GM12875 (cell line): ENCODE measurements at regions not wholly inside any gene's neighbourhood (a gene's known extent, or its start where the extent isn't known, plus 50 kb on each side); places are given as distances from the start of the nearest gene placed in this dataset.

Experiments
- H3K4me3 ChIP-seq: one replicate; pipeline ENCODE4 v1.5.1; 2011; ENCODE audit warnings: low read depth, low read length, control low read depth
- TF ChIP-seq, protein P1 (sequence below): IDR thresholded peaks from 2 replicates; pipeline ENCODE4 v1.5.1; 2011; ENCODE audit warnings: low read depth, mild to moderate bottlenecking, control low read depth, inconsistent platforms, low read length, moderate library complexity, borderline replicate concordance; ENCODE audit not compliant: insufficient read depth

DNA sequence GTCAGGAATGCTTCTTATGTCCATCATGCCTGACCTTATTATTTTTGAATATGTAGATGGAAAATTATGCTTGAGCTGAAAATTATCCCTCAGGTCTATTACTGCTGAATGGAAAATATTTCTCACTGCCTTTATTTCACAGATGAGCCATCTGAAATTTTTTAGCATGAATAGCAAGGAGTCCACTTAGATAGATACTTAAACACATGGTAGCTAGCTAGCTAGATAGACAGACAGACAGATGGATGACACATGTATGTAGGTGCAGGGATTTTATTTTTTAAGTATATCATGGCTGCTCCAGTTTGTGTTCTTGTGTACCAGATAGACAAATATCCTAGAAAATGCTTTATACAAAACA, 645.0 kb downstream of the MMUT start:
- TF ChIP-seq, protein P1, sequence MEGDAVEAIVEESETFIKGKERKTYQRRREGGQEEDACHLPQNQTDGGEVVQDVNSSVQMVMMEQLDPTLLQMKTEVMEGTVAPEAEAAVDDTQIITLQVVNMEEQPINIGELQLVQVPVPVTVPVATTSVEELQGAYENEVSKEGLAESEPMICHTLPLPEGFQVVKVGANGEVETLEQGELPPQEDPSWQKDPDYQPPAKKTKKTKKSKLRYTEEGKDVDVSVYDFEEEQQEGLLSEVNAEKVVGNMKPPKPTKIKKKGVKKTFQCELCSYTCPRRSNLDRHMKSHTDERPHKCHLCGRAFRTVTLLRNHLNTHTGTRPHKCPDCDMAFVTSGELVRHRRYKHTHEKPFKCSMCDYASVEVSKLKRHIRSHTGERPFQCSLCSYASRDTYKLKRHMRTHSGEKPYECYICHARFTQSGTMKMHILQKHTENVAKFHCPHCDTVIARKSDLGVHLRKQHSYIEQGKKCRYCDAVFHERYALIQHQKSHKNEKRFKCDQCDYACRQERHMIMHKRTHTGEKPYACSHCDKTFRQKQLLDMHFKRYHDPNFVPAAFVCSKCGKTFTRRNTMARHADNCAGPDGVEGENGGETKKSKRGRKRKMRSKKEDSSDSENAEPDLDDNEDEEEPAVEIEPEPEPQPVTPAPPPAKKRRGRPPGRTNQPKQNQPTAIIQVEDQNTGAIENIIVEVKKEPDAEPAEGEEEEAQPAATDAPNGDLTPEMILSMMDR: no peak
- H3K4me3 ChIP-seq: no peak overlapping the region

DNA sequence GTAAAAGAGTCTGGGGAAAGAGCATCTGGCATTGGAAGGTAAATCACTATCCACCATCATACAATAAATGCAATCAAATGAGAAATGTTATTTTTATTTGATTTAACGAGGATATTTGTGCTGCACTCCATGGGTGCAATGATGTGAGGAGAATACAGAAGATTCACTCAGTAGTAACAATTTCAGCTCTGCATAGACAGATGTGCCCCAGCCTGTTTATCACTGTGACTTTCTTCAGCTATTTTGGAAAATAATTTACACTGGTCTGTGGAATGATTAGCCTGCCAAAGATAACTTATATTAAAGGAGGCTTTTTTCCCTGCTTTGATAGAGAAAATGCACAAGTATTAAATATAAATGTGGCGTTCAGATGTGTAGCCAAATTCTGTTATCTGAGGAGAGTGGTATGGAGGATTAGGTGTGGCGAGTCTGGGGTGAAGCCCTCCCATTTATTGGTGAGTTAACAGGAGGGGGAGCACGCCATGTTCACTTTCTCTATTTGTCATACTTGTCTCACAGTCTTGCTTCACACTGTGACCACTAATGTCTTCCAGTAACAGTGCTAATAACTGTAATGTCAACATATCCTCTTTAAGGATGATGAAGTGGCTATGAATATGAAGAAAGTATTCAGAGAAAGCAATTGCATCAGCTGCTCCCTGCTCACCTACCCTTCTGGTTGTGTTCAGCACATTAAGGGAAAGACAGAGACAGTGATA, 645.6 kb downstream of the MMUT start:
- TF ChIP-seq, protein P1: no peak
- no peak overlapping the region for H3K4me3 ChIP-seq

DNA sequence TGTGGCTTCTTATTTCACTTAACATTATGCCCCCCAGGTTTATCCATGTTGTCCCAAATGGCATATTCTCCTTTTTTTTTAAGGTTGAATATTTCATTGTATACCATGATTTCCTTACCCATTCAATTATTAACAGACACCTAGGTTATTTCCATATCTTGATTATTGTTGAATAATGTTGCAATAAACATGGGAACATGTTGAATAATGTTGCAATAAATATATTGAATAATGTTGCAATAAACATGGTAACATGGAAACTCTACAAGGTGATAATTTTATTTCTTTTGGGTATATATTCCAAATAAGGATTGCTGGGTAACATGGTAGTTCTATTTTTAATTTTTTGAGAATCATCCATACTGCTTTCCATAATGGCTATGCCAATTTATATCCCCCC, 648.1 kb downstream of the MMUT start:
- TF ChIP-seq, protein P1: no peak
- H3K4me3 ChIP-seq: no peak overlapping the region

DNA sequence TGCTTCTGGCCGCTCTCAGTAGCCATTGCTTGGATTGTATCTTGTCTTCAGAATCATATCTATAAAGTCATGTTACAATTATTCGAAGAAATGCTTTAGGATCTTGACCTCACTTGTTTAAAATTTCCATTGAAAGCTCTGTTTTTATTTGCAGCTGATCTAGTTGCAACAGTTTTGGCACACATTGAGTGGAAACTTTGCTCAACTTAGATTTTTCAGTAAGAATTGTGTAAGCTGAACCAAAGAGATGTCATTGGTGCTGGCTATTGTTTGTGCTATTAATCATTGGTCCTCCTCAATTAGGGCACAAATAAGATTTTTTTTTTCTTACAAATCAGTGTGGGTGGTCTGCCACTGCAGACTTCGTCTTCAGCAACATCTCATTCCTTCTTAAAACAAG, 649.2 kb downstream of the MMUT start:
- H3K4me3 ChIP-seq: no peak overlapping the region
- TF ChIP-seq, protein P1: no peak

DNA sequence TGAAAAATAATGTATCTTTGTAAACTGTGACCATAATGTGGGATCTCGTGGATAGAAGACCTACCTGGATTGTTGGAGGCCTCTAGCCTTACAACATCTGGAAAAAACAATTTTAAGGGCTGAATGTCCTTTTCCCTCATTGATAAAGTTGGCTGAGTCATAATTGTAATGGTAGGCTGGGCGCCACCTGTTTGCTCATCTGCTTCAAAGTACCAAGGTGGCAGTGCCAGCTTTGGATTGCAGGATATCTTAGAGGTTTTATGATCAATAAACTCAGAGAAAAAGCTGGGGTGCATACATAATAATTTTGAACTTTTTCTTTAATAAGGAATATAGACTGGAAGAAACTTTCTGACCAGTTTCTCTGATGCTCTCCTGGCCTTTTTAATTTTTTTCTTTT, 653.4 kb downstream of the MMUT start:
- TF ChIP-seq, protein P1: no peak
- H3K4me3 ChIP-seq: no peak overlapping the region

DNA sequence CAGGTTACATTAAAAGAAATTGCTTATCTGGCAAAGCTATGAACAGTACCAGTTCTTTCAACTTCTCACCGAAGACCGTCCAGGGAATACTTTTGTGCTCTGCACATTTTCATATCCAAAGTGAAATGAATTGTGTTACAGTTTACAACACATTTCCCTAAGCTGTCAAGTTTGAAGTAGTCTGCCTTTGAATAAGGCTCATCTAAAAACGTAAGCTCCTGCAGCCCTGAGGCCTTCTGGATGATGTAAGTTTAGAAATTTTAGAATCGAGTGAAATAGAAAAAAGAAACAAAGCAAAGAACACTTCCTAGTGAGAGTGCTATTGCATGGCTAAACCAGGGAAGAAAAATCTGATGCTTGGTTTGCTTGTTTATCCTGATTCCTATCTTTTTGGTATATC, 653.8 kb downstream of the MMUT start:
- H3K4me3 ChIP-seq: no peak overlapping the region
- TF ChIP-seq, protein P1: no peak

DNA sequence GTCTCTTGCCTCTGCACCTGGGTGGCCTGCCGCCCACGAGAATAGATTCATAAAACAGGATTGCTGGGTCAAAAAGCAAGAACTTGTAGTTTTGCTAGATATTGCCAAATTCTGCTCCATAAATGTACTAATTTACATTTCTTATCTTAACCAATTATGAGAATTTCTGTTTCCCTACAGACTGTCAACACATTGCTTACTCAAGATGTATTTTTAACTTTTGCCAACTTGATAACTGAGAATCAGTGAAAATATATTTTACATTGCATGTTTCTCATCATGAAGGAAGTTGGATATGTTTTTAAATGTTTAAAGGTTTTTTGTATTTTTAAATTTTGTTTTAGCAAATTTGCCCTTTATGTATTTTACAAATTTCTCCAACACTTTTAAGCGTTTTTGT, 664.8 kb downstream of the MMUT start:
- TF ChIP-seq, protein P1: no peak
- H3K4me3 ChIP-seq: no peak overlapping the region
